Stimulated activated naive CD8-positive, alpha-beta T cell treated with anti-CD3 and anti-CD28 coated beads, Interleukin-15, amount 100 ng/mL, for 72 hours (primary cell): ENCODE measurements at regions not wholly inside any gene's neighbourhood (a gene's known extent, or its start where the extent isn't known, plus 50 kb on each side); places are given as distances from the start of the nearest gene placed in this dataset.
"Not testable (repeated sequence)": the region's sequence is repeated elsewhere in the genome, so short reads cannot be mapped to it uniquely, and the experiment has no call there.

ENCODE experiments used
- ATAC-seq: fragments of 150-1000 bp; cut with Tn5 transposase; 2 replicates; pipeline ENCODE4 v1.10.0; 2021; ENCODE audit warnings: mild to moderate bottlenecking, moderate library complexity
- DNase-seq, 2 donors: peaks; one replicate each; pipeline ENCODE4 v3.0.0; 2021 to 2022
- H3K27ac Mint-ChIP-seq, 2 donors: one replicate each; pipeline ENCODE4 v1.8.0; 2022; ENCODE audit warnings: mild to moderate bottlenecking in 2 of 2, mixed read lengths in 2 of 2, moderate library complexity in 2 of 2
- H3K27me3 Mint-ChIP-seq: one replicate; pipeline ENCODE4 v1.8.0; 2022; ENCODE audit warnings: mixed read lengths
- H3K4me1 Mint-ChIP-seq: one replicate; pipeline ENCODE4 v1.8.0; 2022; ENCODE audit warnings: mild to moderate bottlenecking, mixed read lengths
- H3K4me3 Mint-ChIP-seq, 2 donors: one replicate each; pipeline ENCODE4 v1.8.0; 2022; ENCODE audit warnings: mild to moderate bottlenecking in 2 of 2, mixed read lengths in 2 of 2, moderate library complexity in 1 of 2
- H3K9me3 Mint-ChIP-seq, 2 donors: one replicate each; pipeline ENCODE4 v1.8.0; 2022; ENCODE audit warnings: mixed read lengths in 2 of 2

- Mint-ChIP-seq H3K9me3 (no peaks in the 10 kb centered on the region), H3K4me1 (peaks cover 55% of the 10 kb centered on the region), H3K27me3 (peaks cover 8% of the 10 kb centered on the region), H3K4me3 (peak overlapping the region; percentile 93 to 96), H3K27ac (peak overlapping the region; percentile 89 to 98)
- no peak for DNase-seq
- ATAC-seq = no peak
Observed at GRCh38 chr5:1634337-1634661, 110.5 kb upstream of the LPCAT1 start.

GRCh38 chr5:1633605-1634336 lies 110.0 kb upstream of the LPCAT1 start:
- Mint-ChIP-seq H3K4me3 (peak overlapping the region; percentile 93 to 96), H3K4me1 (peaks cover 55% of the 10 kb centered on the region), H3K27ac (peak overlapping the region; percentile 89 to 98), H3K9me3 (no peaks in the 10 kb centered on the region), H3K27me3 (peaks cover 8% of the 10 kb centered on the region)
- ATAC-seq = peak; percentile 91
- DNase-seq = peak; percentile 77 to 84

GRCh38 chr5:1631004-1631403 lies 107.2 kb upstream of the LPCAT1 start:
- H3K9me3 Mint-ChIP-seq, H3K27ac Mint-ChIP-seq, H3K4me3 Mint-ChIP-seq, H3K27me3 Mint-ChIP-seq, ATAC-seq, DNase-seq: not testable (repeated sequence)
- peaks cover 49% of the 10 kb centered on the region for H3K4me1 Mint-ChIP-seq

- not testable (repeated sequence) for ATAC-seq, H3K27ac Mint-ChIP-seq, H3K9me3 Mint-ChIP-seq, H3K27me3 Mint-ChIP-seq, H3K4me3 Mint-ChIP-seq, DNase-seq
- H3K4me1 Mint-ChIP-seq = peaks cover 15% of the 10 kb centered on the region
Observed at GRCh38 chr5:1626397-1626796, 102.6 kb upstream of the LPCAT1 start.

- peaks cover 21% of the 10 kb centered on the region for H3K4me1 Mint-ChIP-seq
- H3K4me3 Mint-ChIP-seq, ATAC-seq, H3K9me3 Mint-ChIP-seq, H3K27ac Mint-ChIP-seq, DNase-seq, H3K27me3 Mint-ChIP-seq: not testable (repeated sequence)
Observed at GRCh38 chr5:1619531-1619930, 95.8 kb upstream of the LPCAT1 start.

GRCh38 chr5:1618296-1618865 lies 94.6 kb upstream of the LPCAT1 start:
- DNase-seq, ATAC-seq, H3K27me3 Mint-ChIP-seq, H3K9me3 Mint-ChIP-seq, H3K4me3 Mint-ChIP-seq, H3K27ac Mint-ChIP-seq: not testable (repeated sequence)
- H3K4me1 Mint-ChIP-seq = peaks cover 17% of the 10 kb centered on the region

GRCh38 chr5:1617236-1617755 lies 93.5 kb upstream of the LPCAT1 start:
- not testable (repeated sequence) for H3K27ac Mint-ChIP-seq, ATAC-seq, DNase-seq, H3K27me3 Mint-ChIP-seq, H3K4me3 Mint-ChIP-seq, H3K9me3 Mint-ChIP-seq
- H3K4me1 Mint-ChIP-seq = peaks cover 17% of the 10 kb centered on the region

- not testable (repeated sequence) for ATAC-seq, H3K9me3 Mint-ChIP-seq, DNase-seq, H3K27me3 Mint-ChIP-seq, H3K4me3 Mint-ChIP-seq, H3K27ac Mint-ChIP-seq
- peaks cover 23% of the 10 kb centered on the region for H3K4me1 Mint-ChIP-seq
Observed at GRCh38 chr5:1613515-1613914, 89.8 kb upstream of the LPCAT1 start.

- peak overlapping the region in 1 of 2 donors; percentile 67 for H3K27ac Mint-ChIP-seq
- not testable (repeated sequence) for H3K9me3 Mint-ChIP-seq, ATAC-seq, H3K27me3 Mint-ChIP-seq, H3K4me3 Mint-ChIP-seq, DNase-seq
- peaks cover 20% of the 10 kb centered on the region for H3K4me1 Mint-ChIP-seq
Observed at GRCh38 chr5:1610526-1610925, 86.8 kb upstream of the LPCAT1 start.

- not testable (repeated sequence) for DNase-seq, H3K4me3 Mint-ChIP-seq, ATAC-seq, H3K9me3 Mint-ChIP-seq, H3K27me3 Mint-ChIP-seq, H3K27ac Mint-ChIP-seq
- H3K4me1 Mint-ChIP-seq = peaks cover 22% of the 10 kb centered on the region
Observed at GRCh38 chr5:1609111-1609510, 85.4 kb upstream of the LPCAT1 start.

- H3K9me3 Mint-ChIP-seq, DNase-seq, H3K27me3 Mint-ChIP-seq, H3K4me3 Mint-ChIP-seq, H3K27ac Mint-ChIP-seq: not testable (repeated sequence)
- peaks cover 30% of the 10 kb centered on the region for H3K4me1 Mint-ChIP-seq
- peak; percentile 86 for ATAC-seq
Observed at GRCh38 chr5:1608336-1608735, 84.6 kb upstream of the LPCAT1 start.

GRCh38 chr5:1606951-1607350 lies 83.2 kb upstream of the LPCAT1 start:
- not testable (repeated sequence) for H3K9me3 Mint-ChIP-seq, ATAC-seq, H3K27me3 Mint-ChIP-seq, H3K4me3 Mint-ChIP-seq, H3K27ac Mint-ChIP-seq, DNase-seq
- H3K4me1 Mint-ChIP-seq = peaks cover 30% of the 10 kb centered on the region

GRCh38 chr5:1603916-1604315 lies 80.2 kb upstream of the LPCAT1 start:
- not testable (repeated sequence) for DNase-seq, H3K9me3 Mint-ChIP-seq, H3K27ac Mint-ChIP-seq, H3K27me3 Mint-ChIP-seq, H3K4me3 Mint-ChIP-seq, ATAC-seq
- peaks cover 44% of the 10 kb centered on the region for H3K4me1 Mint-ChIP-seq

- H3K4me1 Mint-ChIP-seq = peaks cover 33% of the 10 kb centered on the region
- H3K9me3 Mint-ChIP-seq, H3K27me3 Mint-ChIP-seq, DNase-seq, H3K4me3 Mint-ChIP-seq, ATAC-seq, H3K27ac Mint-ChIP-seq: not testable (repeated sequence)
Observed at GRCh38 chr5:1601565-1601964, 77.8 kb upstream of the LPCAT1 start.

- Mint-ChIP-seq H3K4me1 (peaks cover 32% of the 10 kb centered on the region), H3K4me3 (peak overlapping the region in 1 of 2 donors; percentile 18)
- ATAC-seq = peak; percentile 68
- DNase-seq, H3K27me3 Mint-ChIP-seq, H3K27ac Mint-ChIP-seq, H3K9me3 Mint-ChIP-seq: not testable (repeated sequence)
Observed at GRCh38 chr5:1598950-1599737, 75.4 kb upstream of the LPCAT1 start.

GRCh38 chr5:1597093-1597473 lies 73.3 kb upstream of the LPCAT1 start:
- DNase-seq, H3K4me3 Mint-ChIP-seq, H3K9me3 Mint-ChIP-seq, H3K27me3 Mint-ChIP-seq, H3K27ac Mint-ChIP-seq, ATAC-seq: not testable (repeated sequence)
- peaks cover 32% of the 10 kb centered on the region for H3K4me1 Mint-ChIP-seq
